ENCODE measurements at regions not wholly inside any gene's neighbourhood (a gene's known extent, or its start where the extent isn't known, plus 50 kb on each side); places are given as distances from the start of the nearest gene placed in this dataset.

- Histone ChIP-seq H3K4me1 (no peaks in the 10 kb centered on the region), H3K27me3 (no peaks in the 10 kb centered on the region), H3K36me3 (no peaks in the 10 kb centered on the region), H3K27ac (replicated peaks in 1 of 4) (no peak overlapping the region), H3K9me3 (no peaks in the 10 kb centered on the region), H3K4me3 (no peak overlapping the region)
- TF ChIP-seq CTCF (IDR thresholded peaks at IDR 0.05) (no peak), EP300 (IDR thresholded peaks at IDR 0.05) (no peak), POLR2AphosphoS5 (IDR thresholded peaks at IDR 0.05) (no peak), POLR2A (IDR thresholded peaks at IDR 0.05; ENCODE audit: low read depth) (no peak)
- WGBS: 70% methylated on average over 3 of the region's 3 CpGs
- no peak for DNase-seq (ENCODE audit: extremely low spot score)
- intact Hi-C loops (cut with DNase I): no loop called here
Observed at GRCh38 chr4:59086410-59086809, 1976.2 kb upstream of the IGFBP7 start.

GRCh38 chr4:59091146-59092142 lies 1981.3 kb upstream of the IGFBP7 start:
- Histone ChIP-seq H3K4me1 (no peaks in the 10 kb centered on the region), H3K9me3 (no peaks in the 10 kb centered on the region), H3K36me3 (no peaks in the 10 kb centered on the region), H3K27me3 (no peaks in the 10 kb centered on the region), H3K27ac (replicated peaks in 1 of 4) (no peak overlapping the region), H3K4me3 (no peak overlapping the region)
- TF ChIP-seq EP300 (IDR thresholded peaks at IDR 0.05) (no peak), POLR2AphosphoS5 (IDR thresholded peaks at IDR 0.05) (no peak), POLR2A (IDR thresholded peaks at IDR 0.05; ENCODE audit: low read depth) (no peak), CTCF (IDR thresholded peaks at IDR 0.05) (no peak)
- intact Hi-C loops (cut with DNase I): no loop called here
- DNase-seq (ENCODE audit: extremely low spot score): no peak
- 86% methylated on average over 11 of the region's 12 CpGs for WGBS

- no peak for DNase-seq (ENCODE audit: extremely low spot score)
- intact Hi-C loops (cut with DNase I): no loop called here
- Histone ChIP-seq H3K4me1 (no peaks in the 10 kb centered on the region), H3K4me3 (no peak overlapping the region), H3K27me3 (no peaks in the 10 kb centered on the region), H3K27ac (replicated peaks in 1 of 4) (no peak overlapping the region), H3K9me3 (no peaks in the 10 kb centered on the region), H3K36me3 (no peaks in the 10 kb centered on the region)
- TF ChIP-seq POLR2A (IDR thresholded peaks at IDR 0.05; ENCODE audit: low read depth) (no peak), CTCF (IDR thresholded peaks at IDR 0.05) (no peak), EP300 (IDR thresholded peaks at IDR 0.05) (no peak), POLR2AphosphoS5 (IDR thresholded peaks at IDR 0.05) (no peak)
- 86% methylated on average over 4 of the region's 4 CpGs for WGBS
Observed at GRCh38 chr4:59094505-59094904, 1984.3 kb upstream of the IGFBP7 start.

- Histone ChIP-seq H3K4me3 (no peak overlapping the region), H3K9me3 (no peaks in the 10 kb centered on the region), H3K4me1 (no peaks in the 10 kb centered on the region), H3K36me3 (no peaks in the 10 kb centered on the region), H3K27ac (replicated peaks in 1 of 4) (no peak overlapping the region), H3K27me3 (no peaks in the 10 kb centered on the region)
- TF ChIP-seq POLR2AphosphoS5 (IDR thresholded peaks at IDR 0.05) (no peak), POLR2A (IDR thresholded peaks at IDR 0.05; ENCODE audit: low read depth) (no peak), EP300 (IDR thresholded peaks at IDR 0.05) (no peak), CTCF (IDR thresholded peaks at IDR 0.05) (no peak)
- WGBS: 89% methylated on average over 2 of the region's 2 CpGs
- intact Hi-C loops (cut with DNase I): no loop called here
- DNase-seq (ENCODE audit: extremely low spot score): no peak
Observed at GRCh38 chr4:59102311-59102710, 1992.1 kb upstream of the IGFBP7 start.
